NCI-H146 treated with DMSO at 0.1 percent for 48 hours (cell line): ENCODE measurements at regions not wholly inside any gene's neighbourhood (a gene's known extent, or its start where the extent isn't known, plus 50 kb on each side); places are given as distances from the start of the nearest gene placed in this dataset.
"Not testable (repeated sequence)": the region's sequence is repeated elsewhere in the genome, so short reads cannot be mapped to it uniquely, and the experiment has no call there.

Experiments used
- DNase-seq: peaks from one replicate; lab custom pipeline; 2025; ENCODE audit not compliant: unreplicated experiment; lab: John Stamatoyannopoulos, UW

- no peak for DNase-seq
These were observed 253.9 kb downstream of the CEMIP2 start for GRCh38 chr9:71514344-71514975.

- no peak for DNase-seq
These were observed 259.3 kb downstream of the CEMIP2 start for GRCh38 chr9:71509054-71509453.

GRCh38 chr9:71508141-71508540 is 260.2 kb downstream of the CEMIP2 start:
- not testable (repeated sequence) for DNase-seq

- DNase-seq = no peak
These were observed 261.5 kb downstream of the CEMIP2 start for GRCh38 chr9:71506821-71507220.

GRCh38 chr9:71504636-71505035 is 263.7 kb downstream of the CEMIP2 start:
- DNase-seq = no peak

- DNase-seq = no peak
These were observed 269.6 kb downstream of the CEMIP2 start for GRCh38 chr9:71498691-71499090.

GRCh38 chr9:71490810-71491209 is 277.5 kb downstream of the CEMIP2 start:
- DNase-seq = no peak

- DNase-seq = no peak
These were observed 281.3 kb downstream of the CEMIP2 start for GRCh38 chr9:71487061-71487460.

- DNase-seq = no peak
These were observed 283.0 kb downstream of the CEMIP2 start for GRCh38 chr9:71485326-71485725.

GRCh38 chr9:71483436-71483835 is 284.9 kb downstream of the CEMIP2 start:
- no peak for DNase-seq

- DNase-seq = no peak
These were observed 288.7 kb downstream of the CEMIP2 start for GRCh38 chr9:71479621-71480020.

GRCh38 chr9:71472400-71472799 is 295.9 kb downstream of the CEMIP2 start:
- DNase-seq = no peak

GRCh38 chr9:71465392-71465791 is 302.9 kb downstream of the CEMIP2 start:
- no peak for DNase-seq

GRCh38 chr9:71459082-71459481 is 309.2 kb downstream of the CEMIP2 start:
- no peak for DNase-seq

GRCh38 chr9:71446473-71447411 is 321.6 kb downstream of the CEMIP2 start:
- DNase-seq = no peak

GRCh38 chr9:71446106-71446472 is 322.2 kb downstream of the CEMIP2 start:
- DNase-seq = no peak

- no peak for DNase-seq
These were observed 321.5 kb upstream of the TRPM3 start for GRCh38 chr9:71442937-71443336.

GRCh38 chr9:71441266-71441665 is 319.8 kb upstream of the TRPM3 start:
- no peak for DNase-seq

- no peak for DNase-seq
These were observed 310.5 kb upstream of the TRPM3 start for GRCh38 chr9:71431931-71432330.

- not testable (repeated sequence) for DNase-seq
These were observed 285.9 kb upstream of the TRPM3 start for GRCh38 chr9:71407341-71407740.

GRCh38 chr9:71403106-71403505 is 281.7 kb upstream of the TRPM3 start:
- no peak for DNase-seq

- DNase-seq = no peak
These were observed 271.6 kb upstream of the TRPM3 start for GRCh38 chr9:71393005-71393404.
